Stimulated activated CD8-positive, alpha-beta memory T cell treated with anti-CD3 and anti-CD28 coated beads, Interleukin-12 subunit alpha, Interleukin-12 subunit beta, amount 100 ng/mL, for 24 hours (primary cell): ENCODE measurements at regions not wholly inside any gene's neighbourhood (a gene's known extent, or its start where the extent isn't known, plus 50 kb on each side); places are given as distances from the start of the nearest gene placed in this dataset.

Experiments
- DNase-seq: peaks from one replicate; pipeline ENCODE4 v3.0.0-alpha.2; 2020; ENCODE audit errors: extremely low read depth

DNA sequence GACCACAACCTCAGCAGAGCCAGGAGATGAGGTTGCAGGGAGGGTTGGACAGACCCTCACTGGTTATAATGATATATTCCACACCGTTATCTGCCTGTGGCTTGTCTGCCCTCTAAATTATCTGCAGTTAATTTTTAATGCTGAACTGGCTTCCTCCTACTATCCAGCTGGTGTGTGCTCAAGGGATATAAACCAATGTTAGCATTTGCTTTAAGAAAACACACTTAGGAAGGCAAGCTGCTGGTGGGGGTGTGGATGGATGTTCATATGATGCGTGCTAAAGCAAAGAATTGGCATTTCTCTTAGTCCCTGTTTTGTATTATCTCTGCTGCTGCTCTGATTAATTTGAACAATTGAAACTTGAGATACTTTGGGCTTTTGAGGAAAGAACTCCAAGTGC lies 132.2 kb upstream of the NPVF start:
- no peak for DNase-seq

DNA sequence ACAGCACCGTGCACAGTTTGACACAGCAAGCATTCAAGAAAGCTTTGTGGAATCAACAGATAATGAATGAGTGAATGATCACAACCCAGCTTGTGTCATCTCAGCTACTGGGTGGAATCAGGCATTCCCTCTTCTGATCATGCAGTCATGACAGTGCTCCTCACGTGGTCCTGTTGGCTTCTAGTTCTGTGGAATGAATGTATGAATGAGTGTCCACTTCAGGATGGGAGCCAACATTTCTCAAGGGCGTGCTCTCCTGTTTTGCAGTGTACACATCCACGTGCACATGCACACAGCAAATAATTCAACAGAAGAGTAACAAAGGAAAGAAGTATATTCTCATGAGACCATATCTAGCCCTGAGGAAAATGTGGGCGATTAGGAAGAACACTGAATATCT lies 133.1 kb upstream of the NPVF start:
- DNase-seq, result no peak

DNA sequence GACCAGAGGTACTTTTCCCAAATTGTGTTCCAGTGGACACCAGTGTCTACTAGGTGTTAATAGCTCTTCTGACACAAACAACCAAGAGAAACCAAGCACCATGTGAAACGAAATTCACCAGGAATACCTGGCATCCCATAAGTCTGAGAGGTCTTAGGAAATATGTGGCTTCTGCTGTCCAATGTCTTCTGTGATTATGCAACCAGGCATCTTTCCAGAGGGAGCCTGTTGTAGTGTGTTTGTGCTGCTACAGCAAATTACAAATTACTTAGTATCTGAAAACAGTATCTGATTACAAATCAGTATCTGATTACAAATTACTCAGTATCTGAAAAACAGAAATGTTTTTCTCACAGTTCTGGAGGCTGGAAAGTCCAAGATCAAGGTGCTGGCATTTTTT lies 133.6 kb upstream of the NPVF start:
- DNase-seq, result no peak

DNA sequence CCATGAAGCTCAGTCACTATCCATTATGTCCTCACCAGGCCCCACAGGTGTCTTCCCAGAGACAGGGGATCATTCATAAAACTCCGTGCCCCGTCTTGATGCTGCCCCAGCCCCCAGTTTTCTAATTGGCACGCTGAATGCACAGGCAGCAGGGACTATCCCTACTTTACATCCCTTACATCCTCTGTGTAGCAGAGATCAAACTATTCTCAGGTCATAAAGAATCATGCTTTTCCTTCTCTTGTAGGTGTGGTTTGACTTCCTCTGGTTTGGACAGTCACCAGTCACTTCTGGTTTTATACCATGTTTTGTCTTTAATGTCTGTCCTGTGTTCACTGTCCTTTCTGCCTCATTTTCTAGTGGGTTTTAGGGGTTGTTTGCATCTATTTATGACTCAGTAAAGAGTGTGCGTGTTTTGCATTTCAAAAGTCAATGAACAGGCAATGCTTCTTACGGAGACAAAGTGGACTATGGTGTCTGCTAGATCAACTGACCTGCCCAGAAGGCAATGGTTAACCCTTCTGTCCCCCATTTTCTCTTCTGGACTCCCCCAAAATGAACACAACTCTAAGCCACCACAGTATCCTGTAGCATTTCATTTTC lies 140.4 kb upstream of the NPVF start:
- no peak for DNase-seq

DNA sequence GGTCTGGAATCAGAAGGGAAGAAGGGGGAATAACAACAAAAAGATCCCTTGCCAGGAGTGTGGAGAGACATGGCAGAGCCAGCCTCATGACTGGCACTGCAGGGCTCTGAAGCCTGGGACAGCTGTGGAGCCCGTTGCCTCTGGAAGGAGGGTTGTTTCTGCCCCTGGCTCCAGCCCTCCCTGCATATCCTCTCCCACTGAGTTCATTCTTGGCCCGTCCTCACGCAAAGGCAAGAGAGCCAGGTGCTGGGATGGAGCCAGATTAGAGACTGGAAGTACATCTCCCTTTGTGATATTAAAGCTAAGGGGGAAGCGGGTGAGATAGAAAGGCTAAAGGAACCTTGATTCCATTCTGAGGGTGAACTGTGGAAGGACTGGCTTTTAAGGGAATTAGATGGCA lies 141.5 kb upstream of the NPVF start:
- no peak for DNase-seq

DNA sequence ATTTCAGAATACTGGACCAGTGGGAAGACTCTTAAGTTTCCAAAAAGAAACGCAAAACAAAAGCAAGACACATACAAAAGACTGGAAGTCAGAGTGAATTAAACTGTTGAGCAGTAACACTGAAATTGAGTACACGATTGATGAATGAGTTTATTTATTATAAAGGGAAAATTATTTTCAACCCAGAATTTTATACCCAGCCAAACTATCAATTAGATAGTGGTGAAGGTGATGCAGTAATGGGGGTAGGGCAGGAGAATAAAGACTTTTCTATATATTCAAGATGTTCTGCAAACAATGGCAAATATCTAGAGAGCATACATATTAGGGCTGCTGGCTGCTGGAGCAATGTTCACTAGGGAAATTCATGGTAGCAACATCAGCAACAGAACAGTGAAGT lies 143.7 kb upstream of the NPVF start:
- DNase-seq, result no peak

DNA sequence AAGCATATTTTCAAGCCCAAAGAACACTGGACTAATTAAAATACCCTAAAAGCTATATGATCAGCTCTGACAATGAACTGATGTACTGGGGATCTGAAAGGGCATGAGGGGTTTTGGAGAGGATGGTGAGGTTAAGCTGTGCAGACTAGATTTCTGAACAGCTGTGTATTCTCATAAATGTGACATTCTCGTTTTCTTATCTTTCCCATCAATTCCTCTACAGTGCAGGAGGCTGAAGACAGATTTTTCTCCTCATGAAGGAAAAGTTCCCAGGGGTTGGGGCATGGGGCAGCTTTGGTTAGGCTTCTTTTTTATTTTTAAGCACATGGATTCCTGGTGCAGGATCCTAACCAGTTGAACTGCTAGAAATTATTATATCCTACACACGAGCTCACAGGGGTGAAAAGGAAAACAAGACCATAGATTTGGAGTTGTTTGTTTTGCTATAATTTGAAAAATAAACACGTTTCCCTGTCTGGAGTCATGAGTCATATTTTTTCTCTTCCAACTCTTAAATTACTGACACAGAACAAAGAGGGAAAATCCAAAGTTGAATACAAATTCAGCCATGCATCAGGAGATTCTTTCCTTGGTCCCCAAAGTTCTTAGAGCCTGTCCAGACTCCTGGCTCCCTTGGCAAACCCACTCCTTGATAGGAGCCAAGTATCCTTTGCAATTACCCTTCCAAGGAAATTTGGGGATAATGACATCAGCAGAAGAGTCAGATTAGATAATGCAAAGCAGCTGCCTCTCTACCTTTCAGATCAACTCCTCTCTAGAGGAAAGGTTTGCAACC lies 147.7 kb upstream of the NPVF start:
- DNase-seq, result no peak

DNA sequence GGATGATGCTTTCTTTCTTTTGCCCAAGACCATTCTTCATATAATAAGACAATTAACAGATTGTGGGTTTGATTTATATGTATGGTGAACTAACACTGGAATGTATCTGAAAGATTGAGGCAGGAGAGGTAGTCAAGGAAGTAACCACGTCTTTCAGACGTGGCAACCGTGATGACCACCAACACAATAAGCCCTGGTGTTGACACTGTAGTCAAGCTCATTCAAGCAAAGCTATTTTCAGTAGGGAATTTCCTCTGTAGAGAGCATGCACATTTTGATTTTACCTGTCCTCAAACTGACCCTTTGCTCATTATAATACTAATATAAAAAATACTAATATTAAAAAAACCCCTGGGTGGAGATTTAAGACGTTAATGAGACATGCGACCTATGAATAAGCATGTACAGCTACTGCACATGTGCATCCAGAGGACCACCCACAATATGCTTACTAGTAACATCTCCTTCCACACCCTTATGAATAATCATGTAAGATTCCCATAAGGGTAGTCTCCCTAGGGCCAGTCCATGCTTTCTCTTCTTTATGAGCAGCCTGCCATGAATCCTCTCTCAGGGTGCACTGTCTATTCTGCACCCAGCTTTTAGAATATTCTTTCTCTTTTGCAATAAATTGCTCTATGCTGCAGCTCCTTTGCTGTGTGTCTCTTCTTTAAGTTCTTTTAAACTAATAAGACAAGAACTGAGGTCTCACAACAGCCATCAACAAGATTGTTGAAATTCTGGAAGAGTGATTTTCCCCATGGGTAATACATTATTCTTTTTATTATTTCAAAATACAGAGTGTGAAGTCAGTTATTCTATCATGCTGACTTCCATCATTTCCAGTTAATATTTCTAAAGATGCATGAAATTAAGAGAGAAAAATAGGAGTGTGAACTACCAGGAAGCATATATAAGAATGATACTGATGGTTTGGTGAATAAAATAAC lies 151.3 kb upstream of the NPVF start:
- no peak for DNase-seq

DNA sequence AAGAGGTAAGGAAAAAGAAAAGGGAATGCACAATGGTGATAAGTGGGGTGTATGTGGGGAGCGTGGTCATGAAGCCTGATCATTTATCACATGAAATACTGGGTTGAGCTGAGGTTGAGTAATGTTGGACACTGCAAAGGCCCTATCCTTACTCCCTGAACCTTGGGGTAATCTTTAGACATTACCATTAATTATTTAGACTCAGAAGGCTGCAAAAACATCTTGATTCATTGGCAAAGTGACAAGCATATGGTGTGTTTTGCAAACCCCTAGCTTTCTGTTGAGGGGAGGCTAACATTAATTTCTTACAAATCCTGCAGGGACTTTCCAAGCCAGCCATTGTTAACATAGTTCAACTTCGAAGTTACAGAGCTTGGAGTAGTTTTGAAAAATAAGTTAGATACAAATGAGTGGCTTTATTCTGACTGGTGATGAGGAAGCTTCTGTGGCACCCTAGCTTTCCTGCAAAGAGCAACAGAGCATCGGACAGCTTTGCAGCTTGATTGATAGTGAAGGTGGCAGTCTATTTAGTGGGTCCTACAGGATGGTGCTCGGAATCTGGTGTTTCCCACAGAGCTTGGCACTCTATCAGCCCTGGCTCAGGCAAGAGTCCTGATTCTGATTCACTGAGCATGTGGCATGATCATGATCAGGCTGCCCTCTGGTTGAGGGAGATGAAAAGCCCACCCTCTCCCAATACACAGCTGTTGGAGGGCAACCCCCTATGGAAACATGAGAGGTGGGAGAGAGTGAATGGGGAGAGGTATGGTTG lies 153.7 kb upstream of the NPVF start:
- DNase-seq, result no peak

DNA sequence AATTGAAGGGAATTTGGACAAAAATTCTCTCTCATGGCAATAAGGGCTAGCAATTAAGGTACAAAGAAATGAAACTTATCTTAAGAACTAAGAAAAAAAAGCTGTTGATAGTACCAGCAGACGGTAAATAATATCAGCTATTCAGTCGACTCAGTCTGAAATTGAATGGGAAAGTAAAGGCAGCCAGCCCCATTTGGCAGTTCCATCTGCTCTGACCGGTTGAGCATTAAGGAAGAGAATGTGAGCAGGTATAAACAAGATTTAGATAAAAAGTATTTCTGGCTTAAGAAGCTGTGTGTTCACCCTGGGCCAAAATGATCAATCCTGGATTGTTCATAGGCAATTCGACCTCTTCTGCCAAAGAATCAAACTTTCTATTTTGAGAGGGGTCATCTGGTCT lies 154.6 kb upstream of the NPVF start:
- no peak for DNase-seq

DNA sequence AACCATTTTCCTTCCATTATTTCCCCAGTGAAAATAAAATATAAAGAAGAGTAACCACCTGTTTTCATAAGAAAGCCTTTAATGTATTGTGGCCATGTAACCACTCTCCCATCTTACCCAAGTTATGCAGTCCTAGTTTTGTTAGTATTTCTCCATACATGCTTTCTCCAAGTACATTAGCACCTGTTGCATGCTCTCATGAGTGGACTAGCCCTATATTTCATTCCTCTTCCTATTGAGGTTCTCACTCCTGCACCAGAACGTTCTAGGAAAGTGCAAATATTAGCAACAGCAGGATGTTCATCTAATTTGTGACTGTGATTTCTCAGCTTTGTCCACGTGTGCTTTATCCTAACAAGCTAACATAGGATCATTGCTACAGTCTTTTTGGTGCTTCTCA lies 155.1 kb upstream of the NPVF start:
- no peak for DNase-seq

DNA sequence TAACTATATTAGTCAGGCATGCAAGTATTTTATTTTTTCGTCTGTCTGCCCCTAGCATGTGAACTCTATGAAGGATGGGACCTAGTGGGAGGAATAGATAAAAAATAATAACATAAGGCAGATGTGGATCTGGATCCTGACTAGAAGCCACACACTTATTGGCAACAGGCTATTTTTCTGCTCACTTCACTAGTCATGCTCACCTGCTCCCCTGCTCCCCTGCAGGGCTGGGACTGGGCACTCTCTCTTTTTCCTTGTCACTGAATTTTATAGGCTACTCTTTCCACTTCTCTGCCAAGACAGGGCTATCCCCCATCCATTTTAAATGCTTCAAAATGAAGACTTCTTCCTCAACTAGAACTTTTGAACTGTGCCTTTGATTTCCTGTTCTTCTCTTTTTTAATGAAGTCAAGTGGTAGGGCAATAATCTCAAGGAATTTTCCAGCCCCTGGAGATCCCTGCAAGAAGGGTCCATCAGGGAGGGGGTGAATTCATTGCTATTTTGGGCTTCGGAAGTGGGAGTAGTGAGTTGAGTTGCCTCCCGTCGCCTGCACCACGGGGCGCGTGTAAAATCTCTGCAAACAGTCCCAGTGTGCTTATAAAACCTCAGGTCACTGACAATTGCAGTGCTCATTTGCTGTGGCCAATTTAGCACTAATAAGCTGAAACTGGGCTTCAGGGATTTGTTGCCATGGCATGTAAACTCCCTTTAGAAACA lies 156.7 kb upstream of the NPVF start:
- no peak for DNase-seq

DNA sequence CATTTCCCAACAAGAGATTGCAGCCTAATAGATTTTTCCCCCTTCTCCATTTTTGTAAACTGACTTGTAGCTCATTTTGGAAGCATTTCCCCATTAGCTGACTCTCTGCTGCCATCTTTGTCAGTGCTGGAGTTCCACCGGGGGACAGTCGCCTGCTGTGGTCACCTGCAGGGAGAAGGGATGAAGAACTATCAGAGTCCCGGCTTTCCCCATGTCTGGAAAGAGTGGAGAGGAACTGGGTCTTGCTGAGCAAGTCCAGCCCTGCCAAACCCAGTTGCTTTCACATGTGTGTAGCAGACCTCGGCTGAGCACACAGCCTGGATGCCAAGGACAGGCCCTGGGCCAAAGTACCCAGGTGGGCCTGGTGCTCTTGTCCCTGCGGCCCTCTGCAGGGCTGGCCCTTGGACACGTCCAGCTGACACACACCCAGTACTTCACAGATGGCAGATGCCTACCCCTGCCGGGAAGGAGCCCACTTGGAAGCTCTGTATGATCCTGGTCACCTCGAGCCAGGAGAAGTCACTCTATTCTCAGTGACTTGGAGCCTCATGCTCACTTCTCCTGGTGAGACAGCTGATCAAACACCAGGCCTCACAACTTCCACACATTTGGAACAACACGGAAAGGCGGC lies 157.3 kb upstream of the NPVF start:
- no peak for DNase-seq

DNA sequence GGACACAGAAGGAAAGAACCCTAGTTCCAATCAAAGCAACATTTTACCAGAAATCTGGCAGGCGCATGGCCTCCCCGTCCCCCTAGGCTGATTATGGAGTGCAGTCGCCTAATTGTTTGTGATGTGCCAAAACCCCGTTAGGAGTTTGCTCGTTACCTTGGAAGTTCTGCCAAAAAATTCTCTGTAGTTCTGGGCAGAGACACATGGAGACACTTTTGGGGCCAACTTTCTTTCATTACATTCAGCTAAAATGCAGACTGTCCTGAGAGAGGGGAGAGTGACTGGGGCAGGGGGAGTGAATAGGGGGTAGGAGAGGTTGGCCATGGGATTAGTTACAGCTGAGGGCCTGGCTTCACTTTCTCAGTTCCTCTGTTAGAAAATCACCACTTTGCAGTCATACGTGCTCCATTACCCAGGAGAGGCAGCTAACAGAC lies 158.0 kb upstream of the NPVF start:
- no peak for DNase-seq

DNA sequence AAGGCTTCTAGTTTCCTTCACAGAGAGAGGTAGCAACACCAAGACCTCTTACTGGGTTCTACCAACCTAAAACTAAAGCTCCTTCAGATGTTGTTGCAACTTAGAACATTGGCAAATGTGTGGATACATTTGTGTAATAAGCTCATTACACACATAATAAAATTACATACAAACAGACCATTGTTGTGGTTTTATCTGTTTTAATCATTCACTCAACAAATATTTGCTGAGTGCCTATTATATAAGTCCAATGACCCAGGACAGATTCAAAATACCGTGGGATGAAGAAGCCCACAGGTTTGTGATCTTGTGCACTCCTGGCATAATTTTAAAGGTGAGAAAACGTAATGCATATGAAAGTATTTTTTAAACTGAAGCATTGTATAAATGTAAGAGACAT lies 160.4 kb upstream of the NPVF start:
- DNase-seq, result no peak

DNA sequence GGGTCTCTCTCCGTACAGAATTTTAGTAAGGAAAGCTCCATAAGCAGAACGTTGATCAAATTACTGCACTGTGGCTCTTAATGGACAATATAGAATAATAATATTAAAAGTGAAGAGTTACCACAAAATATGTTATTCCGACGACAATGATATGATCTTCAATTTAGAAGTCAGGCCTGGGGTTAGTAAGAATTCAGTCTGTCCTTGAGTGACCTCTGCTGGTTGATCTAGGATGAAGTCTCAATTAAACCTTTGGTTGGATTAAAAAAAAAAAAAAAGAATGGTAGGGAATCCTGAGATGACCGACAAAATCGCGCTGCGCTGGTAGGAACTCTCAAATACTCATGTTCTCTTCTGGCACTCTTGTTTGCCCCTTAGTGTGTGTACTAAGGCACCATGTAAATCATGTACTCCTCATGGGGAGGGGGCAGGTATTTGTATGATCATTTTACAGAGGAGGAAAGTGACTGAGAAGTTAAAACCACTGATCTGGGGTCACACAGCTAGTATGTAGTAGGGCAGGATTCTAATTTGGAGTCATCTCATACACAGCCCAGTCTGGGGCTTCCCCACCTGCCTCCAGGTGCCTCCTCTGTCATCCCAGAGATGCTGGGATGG lies 161.3 kb upstream of the NPVF start:
- DNase-seq, result no peak

DNA sequence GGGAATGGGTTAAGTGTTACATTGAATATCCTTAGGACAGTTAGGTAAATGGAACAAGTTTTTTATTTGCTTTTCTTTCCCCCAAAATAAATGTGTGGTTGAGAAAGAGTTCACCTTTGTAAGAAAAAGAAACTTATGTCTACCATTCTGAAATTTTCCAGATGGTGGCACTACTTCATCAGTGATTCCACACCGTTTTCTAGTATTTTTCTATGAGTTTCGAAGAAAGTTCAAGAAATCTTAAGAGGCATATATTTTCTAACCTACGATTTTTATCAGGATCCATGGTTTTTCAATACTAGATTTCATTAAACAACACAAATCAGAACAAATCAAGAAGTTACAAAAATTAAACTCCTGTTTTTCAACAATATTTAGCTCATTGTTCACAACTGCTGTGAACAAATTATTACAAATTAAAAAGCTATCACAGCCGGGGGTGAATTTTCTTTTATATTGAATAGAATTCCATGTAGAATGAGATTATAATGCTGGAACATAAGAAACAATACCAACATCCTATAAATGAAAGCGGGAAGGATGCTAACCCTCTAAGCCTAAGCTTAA lies 163.1 kb upstream of the NPVF start:
- DNase-seq, result no peak

DNA sequence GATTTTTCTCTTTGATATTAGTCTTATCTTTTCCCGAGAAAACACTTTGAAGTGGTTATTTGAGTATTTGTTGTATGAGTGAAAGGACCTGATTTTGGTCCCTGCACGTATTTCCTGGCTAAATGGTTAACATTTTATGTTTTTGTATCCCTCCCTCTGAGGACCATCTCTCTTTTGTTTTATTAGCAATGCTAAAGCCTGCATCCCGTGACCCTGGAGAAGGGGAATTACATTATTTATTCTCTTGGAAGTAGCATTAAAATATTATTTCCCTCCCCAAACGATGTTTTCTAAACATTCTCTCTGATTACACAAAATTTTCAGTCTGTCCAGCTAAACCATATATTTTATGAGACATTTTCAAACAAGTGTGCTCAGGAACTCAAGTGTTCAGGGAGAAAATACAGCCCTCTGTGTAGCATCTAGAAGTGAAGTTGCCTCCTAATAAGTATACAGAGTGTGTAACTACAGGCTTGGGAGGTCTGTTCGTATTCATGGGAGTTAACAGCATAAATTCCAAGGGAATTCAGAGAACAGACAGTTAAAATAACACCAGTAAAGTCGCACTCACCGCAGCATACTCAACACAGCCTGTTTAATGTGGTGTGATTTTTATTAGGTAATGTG lies 163.8 kb upstream of the NPVF start:
- no peak for DNase-seq

DNA sequence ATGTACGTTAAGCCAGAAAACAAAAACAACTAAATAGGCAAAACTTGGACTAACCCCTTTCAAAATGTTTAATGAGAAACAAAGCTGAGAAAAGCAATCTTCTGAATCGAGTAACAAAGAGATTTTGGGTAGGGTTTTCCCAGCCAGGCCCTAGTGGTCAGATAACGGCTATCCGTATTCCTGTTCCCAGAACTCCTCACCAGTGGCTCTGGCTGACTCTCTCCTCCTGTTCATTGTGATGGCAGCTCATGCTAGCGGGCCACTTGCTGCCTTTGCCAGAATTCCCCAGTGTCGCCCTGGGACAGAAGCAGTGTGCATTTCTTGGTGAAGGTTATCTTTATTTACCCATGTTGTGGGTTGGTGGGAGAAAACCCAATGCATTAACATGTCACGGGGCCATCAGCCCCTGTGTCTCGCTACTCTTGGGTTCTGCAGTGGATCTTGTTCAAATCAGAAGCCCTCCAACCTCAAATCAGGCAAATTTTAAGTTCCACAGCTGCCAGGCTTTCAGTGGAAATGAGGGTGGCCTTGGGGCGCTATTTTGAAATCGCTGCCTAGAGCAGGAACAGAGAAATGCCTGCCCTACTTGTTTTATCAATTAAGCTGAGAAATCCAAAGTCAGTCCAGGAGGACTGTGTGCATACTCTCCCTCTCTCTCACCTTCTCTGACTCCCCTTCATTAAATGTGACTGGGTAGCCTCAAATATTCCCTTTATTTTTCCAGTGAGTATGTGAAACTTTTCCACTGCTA lies 164.5 kb upstream of the NPVF start:
- no peak for DNase-seq
